Suprapubic skin (tissue), 4 donors: ENCODE measurements at regions not wholly inside any gene's neighbourhood (a gene's known extent, or its start where the extent isn't known, plus 50 kb on each side); places are given as distances from the start of the nearest gene placed in this dataset.
"Not testable (repeated sequence)": the region's sequence is repeated elsewhere in the genome, so short reads cannot be mapped to it uniquely, and the experiment has no call there.

Experiments
- EP300 ChIP-seq: sonication (generic); formaldehyde crosslinking; IDR thresholded peaks from one replicate; pipeline ENCODE4 v1.6.1; 2017; ENCODE audit warnings: antibody characterized with exemption
- POLR2A ChIP-seq, 2 donors: fragments of 450-650 bp; IDR thresholded peaks; one replicate each; pipeline ENCODE4 v1.6.1; 2017; ENCODE audit warnings: antibody characterized with exemption in 2 of 2, mild to moderate bottlenecking in 2 of 2, moderate library complexity in 2 of 2
- POLR2AphosphoS5 ChIP-seq, 3 donors: sonication (generic); formaldehyde crosslinking; IDR thresholded peaks; one replicate each; pipeline ENCODE4 v1.6.1; 2017; ENCODE audit warnings: antibody characterized with exemption in 3 of 3
- TF ChIP-seq, protein P1 (sequence below), 2 donors: fragments of 200-600 bp in 1 of 2; fragments of 450-650 bp in 1 of 2; sonication (generic) in 1 of 2; IDR thresholded peaks; one replicate each; pipeline ENCODE4 v1.5.1; 2016 to 2019; ENCODE audit warnings: antibody characterized with exemption in 2 of 2, mild to moderate bottlenecking in 1 of 2, moderate library complexity in 1 of 2

DNA sequence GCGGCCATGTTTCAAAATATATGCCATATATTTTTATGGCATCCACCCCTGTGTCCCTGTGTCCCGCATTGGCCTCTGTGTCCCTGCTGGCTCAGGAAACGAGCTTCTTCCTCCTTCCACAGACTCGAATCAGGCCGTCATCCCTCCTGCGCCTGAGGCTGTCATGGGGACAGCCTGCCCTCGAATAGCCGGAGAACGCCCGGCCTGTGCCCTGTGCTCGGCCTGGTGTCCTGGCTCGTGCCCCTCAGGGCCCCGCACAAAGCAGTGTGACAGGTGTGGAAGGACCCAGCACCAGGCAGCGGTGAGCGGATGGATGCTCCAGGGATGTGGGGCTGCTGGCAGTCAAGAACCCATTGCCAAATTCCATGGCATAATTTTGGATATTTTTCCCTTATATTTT, 1500.0 kb downstream of the FOXD4L5 start:
- TF ChIP-seq, protein P1, sequence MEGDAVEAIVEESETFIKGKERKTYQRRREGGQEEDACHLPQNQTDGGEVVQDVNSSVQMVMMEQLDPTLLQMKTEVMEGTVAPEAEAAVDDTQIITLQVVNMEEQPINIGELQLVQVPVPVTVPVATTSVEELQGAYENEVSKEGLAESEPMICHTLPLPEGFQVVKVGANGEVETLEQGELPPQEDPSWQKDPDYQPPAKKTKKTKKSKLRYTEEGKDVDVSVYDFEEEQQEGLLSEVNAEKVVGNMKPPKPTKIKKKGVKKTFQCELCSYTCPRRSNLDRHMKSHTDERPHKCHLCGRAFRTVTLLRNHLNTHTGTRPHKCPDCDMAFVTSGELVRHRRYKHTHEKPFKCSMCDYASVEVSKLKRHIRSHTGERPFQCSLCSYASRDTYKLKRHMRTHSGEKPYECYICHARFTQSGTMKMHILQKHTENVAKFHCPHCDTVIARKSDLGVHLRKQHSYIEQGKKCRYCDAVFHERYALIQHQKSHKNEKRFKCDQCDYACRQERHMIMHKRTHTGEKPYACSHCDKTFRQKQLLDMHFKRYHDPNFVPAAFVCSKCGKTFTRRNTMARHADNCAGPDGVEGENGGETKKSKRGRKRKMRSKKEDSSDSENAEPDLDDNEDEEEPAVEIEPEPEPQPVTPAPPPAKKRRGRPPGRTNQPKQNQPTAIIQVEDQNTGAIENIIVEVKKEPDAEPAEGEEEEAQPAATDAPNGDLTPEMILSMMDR (IDR thresholded peaks at IDR 0.05), result not testable (repeated sequence)
- TF ChIP-seq POLR2A (IDR thresholded peaks at IDR 0.05); POLR2AphosphoS5 (IDR thresholded peaks at IDR 0.05); EP300: not testable (repeated sequence)
